Omental fat pad (tissue), 3 donors: ENCODE measurements at regions not wholly inside any gene's neighbourhood (a gene's known extent, or its start where the extent isn't known, plus 50 kb on each side); places are given as distances from the start of the nearest gene placed in this dataset.

Experiments
- ATAC-seq: fragments of 150-250 bp; one replicate; pipeline ENCODE4 v1.9.1; 2016; ENCODE audit warnings: mild to moderate bottlenecking, moderate library complexity; ENCODE audit not compliant: low FRiP score
- DNase-seq: peaks from one replicate; pipeline ENCODE4 v3.0.0-alpha.2; 2019; ENCODE audit warnings: low spot score
- CTCF ChIP-seq, 3 donors: fragments of 450-650 bp; IDR thresholded peaks; one replicate each; pipeline ENCODE4 v1.5.1; 2016 to 2017; ENCODE audit warnings: antibody characterized with exemption in 3 of 3, mild to moderate bottlenecking in 3 of 3, moderate library complexity in 2 of 3

GRCh38 chr2:42978175-42978886, 185.9 kb upstream of the HAAO start:
- no peak for DNase-seq
- no peak for TF ChIP-seq CTCF (IDR thresholded peaks at IDR 0.05)
- ATAC-seq = no peak

GRCh38 chr2:42977270-42978174, 185.1 kb upstream of the HAAO start:
- no peak for DNase-seq
- no peak for TF ChIP-seq CTCF (IDR thresholded peaks at IDR 0.05)
- ATAC-seq = peak; percentile 22

- ATAC-seq (no peak), DNase-seq (no peak)
- no peak for TF ChIP-seq CTCF (IDR thresholded peaks at IDR 0.05)
These were observed 184.0 kb upstream of the HAAO start for GRCh38 chr2:42976351-42976750.

GRCh38 chr2:42974721-42975717, 182.6 kb upstream of the HAAO start:
- peak; percentile 91 for DNase-seq
- TF ChIP-seq CTCF (IDR thresholded peaks at IDR 0.05) = peak in 1 of 3 donors; percentile 56
- peak; percentile 82 for ATAC-seq

GRCh38 chr2:42974169-42974720, 181.9 kb upstream of the HAAO start:
- DNase-seq = no peak

More at GRCh38 chr2:42974169-42974720, 181.9 kb upstream of the HAAO start:
- TF ChIP-seq CTCF (IDR thresholded peaks at IDR 0.05) = no peak
- no peak for ATAC-seq
